OCI-LY3 (cell line): ENCODE measurements at regions not wholly inside any gene's neighbourhood (a gene's known extent, or its start where the extent isn't known, plus 50 kb on each side); places are given as distances from the start of the nearest gene placed in this dataset.
"Not testable (repeated sequence)": the region's sequence is repeated elsewhere in the genome, so short reads cannot be mapped to it uniquely, and the experiment has no call there.

Experiments used
- H2AFZ ChIP-seq: fragments of 200-600, 300-600 bp; shearing (Covaris generic); 2 replicates; pipeline ENCODE4 v1.6.0; 2014; ENCODE audit warnings: antibody characterized with exemption, low read depth, low read length
- H3K27ac ChIP-seq: fragments of 200-600, 300-600 bp; sonication (generic); 2 replicates; pipeline ENCODE4 v1.5.1; 2014; ENCODE audit warnings: mild to moderate bottlenecking, low read length, moderate library complexity, mixed read lengths
- H3K27me3 ChIP-seq: fragments of 200-600, 300-600 bp; sonication (generic); 2 replicates; pipeline ENCODE4 v1.6.1; 2014; ENCODE audit warnings: low read depth, low read length, mixed read lengths
- H3K36me3 ChIP-seq: fragments of 200-600, 300-600 bp; sonication (generic); replicated peaks from 2 replicates; pipeline ENCODE3; 2014; ENCODE audit warnings: low read depth, low read length, mixed read lengths
- H3K4me1 ChIP-seq: fragments of 300-600, 200-600 bp; sonication (generic); 2 replicates; pipeline ENCODE4 v1.6.1; 2014; ENCODE audit warnings: low read length, mixed read lengths
- H3K4me2 ChIP-seq: fragments of 200-600, 300-600 bp; sonication (generic); 2 replicates; pipeline ENCODE4 v1.6.1; 2014; ENCODE audit warnings: low read length, mixed read lengths
- H3K4me3 ChIP-seq: fragments of 300-600, 200-600 bp; sonication (generic); 2 replicates; pipeline ENCODE4 v1.5.1; 2014; ENCODE audit warnings: antibody characterized with exemption, mild to moderate bottlenecking, low read length, moderate library complexity
- H3K79me2 ChIP-seq: fragments of 300-600, 200-600 bp; shearing (Covaris generic); 2 replicates; pipeline ENCODE4 v1.6.1; 2014; ENCODE audit warnings: mild to moderate bottlenecking, low read length, mixed read lengths
- H3K9ac ChIP-seq: fragments of 300-600, 200-600 bp; shearing (Covaris generic); 2 replicates; pipeline ENCODE4 v1.6.0; 2014; ENCODE audit warnings: mild to moderate bottlenecking, low read length, moderate library complexity
- H3K9me3 ChIP-seq: fragments of 200-600, 300-600 bp; shearing (Covaris generic); 2 replicates; pipeline ENCODE4 v1.6.1; 2014; ENCODE audit warnings: low read length, mixed read lengths; ENCODE audit not compliant: insufficient read depth
- H4K20me1 ChIP-seq: fragments of 200-600, 300-600 bp; sonication (generic); 2 replicates; pipeline ENCODE4 v1.6.1; 2016; ENCODE audit warnings: low read length, mixed read lengths; ENCODE audit not compliant: insufficient read depth

GRCh38 chr2:91763710-91764109 lies 3072.2 kb downstream of the RPIA start:
- not testable (repeated sequence) for H3K4me2 ChIP-seq, H2AFZ ChIP-seq, H3K9ac ChIP-seq, H3K27ac ChIP-seq, H3K27me3 ChIP-seq, H3K36me3 ChIP-seq, H3K4me3 ChIP-seq, H4K20me1 ChIP-seq, H3K79me2 ChIP-seq, H3K9me3 ChIP-seq, H3K4me1 ChIP-seq

- not testable (repeated sequence) for H3K9ac ChIP-seq, H3K36me3 ChIP-seq, H3K27ac ChIP-seq
Observed at GRCh38 chr2:91764581-91765002, 3073.1 kb downstream of the RPIA start.

GRCh38 chr2:91765018-91765754 lies 3073.7 kb downstream of the RPIA start:
- not testable (repeated sequence) for H3K4me1 ChIP-seq

More at GRCh38 chr2:91764581-91765002, 3073.1 kb downstream of the RPIA start:
- not testable (repeated sequence) for H3K27me3 ChIP-seq, H3K9me3 ChIP-seq, H4K20me1 ChIP-seq, H3K4me1 ChIP-seq, H3K4me3 ChIP-seq, H3K79me2 ChIP-seq, H2AFZ ChIP-seq, H3K4me2 ChIP-seq

GRCh38 chr2:91766349-91767048 lies 3075.0 kb downstream of the RPIA start:
- H3K4me1 ChIP-seq = not testable (repeated sequence)

More at GRCh38 chr2:91765018-91765754, 3073.7 kb downstream of the RPIA start:
- not testable (repeated sequence) for H3K9me3 ChIP-seq, H3K27ac ChIP-seq, H3K4me3 ChIP-seq, H3K27me3 ChIP-seq, H3K36me3 ChIP-seq, H3K9ac ChIP-seq, H3K4me2 ChIP-seq, H3K79me2 ChIP-seq, H4K20me1 ChIP-seq, H2AFZ ChIP-seq

GRCh38 chr2:91768301-91768700 lies 3076.8 kb downstream of the RPIA start:
- not testable (repeated sequence) for H3K27ac ChIP-seq, H3K9ac ChIP-seq, H3K4me3 ChIP-seq, H3K9me3 ChIP-seq, H3K4me2 ChIP-seq, H3K36me3 ChIP-seq, H3K27me3 ChIP-seq, H3K79me2 ChIP-seq, H2AFZ ChIP-seq, H3K4me1 ChIP-seq, H4K20me1 ChIP-seq

More at GRCh38 chr2:91766349-91767048, 3075.0 kb downstream of the RPIA start:
- not testable (repeated sequence) for H4K20me1 ChIP-seq, H3K27ac ChIP-seq, H3K36me3 ChIP-seq, H3K9me3 ChIP-seq, H2AFZ ChIP-seq, H3K27me3 ChIP-seq, H3K79me2 ChIP-seq, H3K9ac ChIP-seq, H3K4me3 ChIP-seq, H3K4me2 ChIP-seq

- not testable (repeated sequence) for H3K9me3 ChIP-seq, H3K9ac ChIP-seq, H3K27me3 ChIP-seq, H3K4me2 ChIP-seq, H3K79me2 ChIP-seq, H3K4me3 ChIP-seq, H2AFZ ChIP-seq, H3K27ac ChIP-seq, H3K4me1 ChIP-seq, H4K20me1 ChIP-seq, H3K36me3 ChIP-seq
Observed at GRCh38 chr2:91768997-91769396, 3077.5 kb downstream of the RPIA start.

GRCh38 chr2:91770046-91770575 lies 3078.6 kb downstream of the RPIA start:
- not testable (repeated sequence) for H3K27me3 ChIP-seq, H3K36me3 ChIP-seq, H2AFZ ChIP-seq, H4K20me1 ChIP-seq, H3K9ac ChIP-seq, H3K9me3 ChIP-seq, H3K79me2 ChIP-seq, H3K4me1 ChIP-seq, H3K4me3 ChIP-seq, H3K4me2 ChIP-seq, H3K27ac ChIP-seq

GRCh38 chr2:91771604-91772003 lies 3080.1 kb downstream of the RPIA start:
- not testable (repeated sequence) for H3K9ac ChIP-seq, H3K27ac ChIP-seq, H4K20me1 ChIP-seq, H3K36me3 ChIP-seq, H3K79me2 ChIP-seq, H2AFZ ChIP-seq, H3K4me2 ChIP-seq, H3K4me3 ChIP-seq, H3K9me3 ChIP-seq, H3K27me3 ChIP-seq, H3K4me1 ChIP-seq

- H3K27me3 ChIP-seq, H3K79me2 ChIP-seq, H3K9ac ChIP-seq, H3K36me3 ChIP-seq, H3K4me3 ChIP-seq, H3K27ac ChIP-seq, H4K20me1 ChIP-seq, H3K9me3 ChIP-seq, H3K4me1 ChIP-seq, H2AFZ ChIP-seq, H3K4me2 ChIP-seq: not testable (repeated sequence)
Observed at GRCh38 chr2:91772240-91772937, 3080.9 kb downstream of the RPIA start.
